A549 (cell line): ENCODE measurements at regions not wholly inside any gene's neighbourhood (a gene's known extent, or its start where the extent isn't known, plus 50 kb on each side); places are given as distances from the start of the nearest gene placed in this dataset.

ENCODE experiments used
- CBX2 ChIP-seq: fragments of 200-600 bp; sonication (generic); IDR thresholded peaks from 2 replicates; pipeline ENCODE4 v1.6.1; 2016; ENCODE audit warnings: low read depth, mild to moderate bottlenecking, borderline replicate concordance
- CTCF ChIP-seq: fragments of >200 bp; sonication (Bioruptor Twin); formaldehyde crosslinking; IDR thresholded peaks from 3 replicates; pipeline ENCODE4 v1.5.1; 2016
- EP300 ChIP-seq, 2 experiments: fragments of >200 bp; sonication (Bioruptor Twin); formaldehyde crosslinking; IDR thresholded peaks; 2 replicates in 1 of 2; 3 replicates in 1 of 2; pipeline ENCODE4 v1.6.1; 2016 to 2017
- KDM1A ChIP-seq: fragments of 200-600 bp; sonication (generic); IDR thresholded peaks from 2 replicates; pipeline ENCODE4 v1.6.1; 2016; ENCODE audit warnings: low read depth, mild to moderate bottlenecking
- KDM5A ChIP-seq: fragments of 200-600 bp; sonication (generic); IDR thresholded peaks from 2 replicates; pipeline ENCODE4 v1.6.1; 2016; ENCODE audit warnings: antibody characterized with exemption, mild to moderate bottlenecking
- NFE2L2 ChIP-seq: fragments of 150-350 bp; conservative IDR thresholded peaks from 2 replicates; pipeline ENCODE4 v1.6.1; 2014; ENCODE audit warnings: low read length
- NPAS2 ChIP-seq: fragments of 250-450 bp; sonication (Bioruptor Pico); IDR thresholded peaks from 2 replicates; pipeline ENCODE4 v1.8.0; 2022; ENCODE audit warnings: mild to moderate bottlenecking, moderate library complexity, borderline replicate concordance
- POLR2A ChIP-seq: IDR thresholded peaks from 2 replicates; pipeline ENCODE4 v1.6.1; 2012; ENCODE audit warnings: mild to moderate bottlenecking, low read length
- REST ChIP-seq: fragments of 200-600 bp; sonication (generic); IDR thresholded peaks from 2 replicates; pipeline ENCODE4 v1.6.1; 2016; ENCODE audit warnings: antibody characterized with exemption, mild to moderate bottlenecking, moderate library complexity
- ZC3H11A ChIP-seq: fragments of 450-650 bp; IDR thresholded peaks from 2 replicates; pipeline ENCODE4 v1.6.1; 2014; ENCODE audit warnings: antibody characterized with exemption, mild to moderate bottlenecking
- ZSCAN20 ChIP-seq: fragments of 250-450 bp; sonication (Bioruptor Pico); IDR thresholded peaks from 2 replicates; pipeline ENCODE4 v1.8.0; 2022; ENCODE audit warnings: mild to moderate bottlenecking, moderate library complexity
- TF ChIP-seq, protein P1 (sequence below): fragments of 250-450 bp; sonication (Bioruptor Pico); IDR thresholded peaks from 2 replicates; pipeline ENCODE4 v1.5.0; 2021; ENCODE audit warnings: mild to moderate bottlenecking, moderate library complexity, borderline replicate concordance

DNA sequence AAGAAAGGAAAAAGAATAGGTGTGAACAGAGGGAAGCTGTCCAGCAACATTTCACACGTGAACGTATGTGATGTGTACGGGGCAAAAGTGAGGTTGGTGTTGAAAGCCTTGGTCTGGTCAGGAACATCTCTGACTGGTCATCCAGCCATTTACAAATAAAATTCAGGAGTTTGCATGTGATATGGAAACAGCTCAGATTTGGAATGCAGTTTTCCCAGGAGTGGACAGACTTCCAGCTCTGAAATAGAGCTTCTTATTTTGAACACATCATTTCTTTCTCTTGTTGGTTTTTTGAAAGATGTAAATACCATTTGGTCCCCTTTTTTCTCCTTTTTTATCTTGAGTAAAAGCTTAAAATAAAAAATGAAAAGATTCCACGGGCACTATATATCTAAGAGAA lies 566.2 kb upstream of the ZFHX3 start:
- no peak for TF ChIP-seq REST
- no peak for TF ChIP-seq POLR2A
- no peak for TF ChIP-seq NPAS2
- TF ChIP-seq ZC3H11A = no peak
- TF ChIP-seq NFE2L2 = no peak
- no peak for TF ChIP-seq CTCF
- TF ChIP-seq CBX2 = no peak
- no peak for TF ChIP-seq KDM1A
- no peak for TF ChIP-seq ZSCAN20 (CRISPR knock-in tag)
- TF ChIP-seq, protein P1, sequence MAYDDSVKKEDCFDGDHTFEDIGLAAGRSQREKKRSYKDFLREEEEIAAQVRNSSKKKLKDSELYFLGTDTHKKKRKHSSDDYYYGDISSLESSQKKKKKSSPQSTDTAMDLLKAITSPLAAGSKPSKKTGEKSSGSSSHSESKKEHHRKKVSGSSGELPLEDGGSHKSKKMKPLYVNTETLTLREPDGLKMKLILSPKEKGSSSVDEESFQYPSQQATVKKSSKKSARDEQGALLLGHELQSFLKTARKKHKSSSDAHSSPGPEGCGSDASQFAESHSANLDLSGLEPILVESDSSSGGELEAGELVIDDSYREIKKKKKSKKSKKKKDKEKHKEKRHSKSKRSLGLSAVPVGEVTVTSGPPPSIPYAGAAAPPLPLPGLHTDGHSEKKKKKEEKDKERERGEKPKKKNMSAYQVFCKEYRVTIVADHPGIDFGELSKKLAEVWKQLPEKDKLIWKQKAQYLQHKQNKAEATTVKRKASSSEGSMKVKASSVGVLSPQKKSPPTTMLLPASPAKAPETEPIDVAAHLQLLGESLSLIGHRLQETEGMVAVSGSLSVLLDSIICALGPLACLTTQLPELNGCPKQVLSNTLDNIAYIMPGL = no peak
- TF ChIP-seq EP300 (IDR thresholded peaks at IDR 0.05) = no peak
- TF ChIP-seq KDM5A = no peak
